HEK293T (cell line): ENCODE measurements at regions not wholly inside any gene's neighbourhood (a gene's known extent, or its start where the extent isn't known, plus 50 kb on each side); places are given as distances from the start of the nearest gene placed in this dataset.

Experiments used
- ARNT ChIP-seq: fragments of 450-650 bp; IDR thresholded peaks from 2 replicates; pipeline ENCODE4 v1.6.1; 2017; ENCODE audit warnings: mild to moderate bottlenecking
- BHLHE40 ChIP-seq: fragments of 450-650 bp; IDR thresholded peaks from 2 replicates; pipeline ENCODE4 v1.6.1; 2016; ENCODE audit warnings: mild to moderate bottlenecking, moderate library complexity, borderline replicate concordance
- CTBP1 ChIP-seq: fragments of 450-650 bp; IDR thresholded peaks from 2 replicates; pipeline ENCODE4 v1.6.1; 2016; ENCODE audit warnings: borderline replicate concordance
- FOXA1 ChIP-seq: fragments of 450-650 bp; IDR thresholded peaks from 2 replicates; pipeline ENCODE4 v1.6.1; 2016; ENCODE audit warnings: mild to moderate bottlenecking
- FOXK2 ChIP-seq: fragments of 450-650 bp; IDR thresholded peaks from 2 replicates; pipeline ENCODE4 v1.6.1; 2016; ENCODE audit warnings: mild to moderate bottlenecking
- LEF1 ChIP-seq: fragments of 450-650 bp; IDR thresholded peaks from 2 replicates; pipeline ENCODE4 v1.6.1; 2017; ENCODE audit warnings: mild to moderate bottlenecking, borderline replicate concordance
- NFRKB ChIP-seq: fragments of 450-650 bp; IDR thresholded peaks from 2 replicates; pipeline ENCODE4 v1.6.1; 2016; ENCODE audit warnings: mild to moderate bottlenecking, moderate library complexity
- SP1 ChIP-seq: fragments of 450-650 bp; IDR thresholded peaks from 2 replicates; pipeline ENCODE4 v1.6.1; 2017
- TF ChIP-seq, protein P1 (sequence below): fragments of 450-650 bp; IDR thresholded peaks from 2 replicates; pipeline ENCODE4 v1.6.1; 2016

DNA sequence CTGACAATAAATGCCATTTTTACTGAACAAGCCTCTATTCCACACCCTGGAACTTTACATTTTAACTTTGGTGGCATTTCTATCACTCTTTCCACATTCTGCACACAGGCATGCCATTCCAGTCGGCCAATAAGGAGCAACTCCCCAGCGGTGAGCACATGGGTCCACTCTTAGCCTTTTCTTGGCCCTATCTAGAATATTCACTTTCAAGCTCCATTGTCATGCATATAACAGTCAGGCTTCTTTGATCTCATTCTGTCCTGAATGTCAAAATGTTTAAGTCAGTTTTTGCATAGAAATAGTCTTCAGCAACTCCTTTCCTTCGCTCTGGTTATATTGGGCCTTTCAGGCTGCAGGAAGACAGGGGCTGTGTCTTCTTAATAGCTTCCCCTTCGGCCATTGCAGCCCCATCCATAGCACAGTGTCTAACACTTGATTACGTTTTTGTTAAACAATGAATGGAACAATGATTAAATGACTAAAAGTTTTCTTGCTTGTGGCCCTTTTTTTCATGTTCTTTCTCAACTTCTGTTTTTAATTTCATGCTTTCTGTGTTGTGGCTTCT, 427.3 kb downstream of the MFSD1 start:
- TF ChIP-seq BHLHE40 (no peak), FOXA1 (no peak), CTBP1 (no peak), LEF1 (no peak), NFRKB (no peak), SP1 (no peak), ARNT (no peak), FOXK2 (no peak)
- TF ChIP-seq, protein P1, sequence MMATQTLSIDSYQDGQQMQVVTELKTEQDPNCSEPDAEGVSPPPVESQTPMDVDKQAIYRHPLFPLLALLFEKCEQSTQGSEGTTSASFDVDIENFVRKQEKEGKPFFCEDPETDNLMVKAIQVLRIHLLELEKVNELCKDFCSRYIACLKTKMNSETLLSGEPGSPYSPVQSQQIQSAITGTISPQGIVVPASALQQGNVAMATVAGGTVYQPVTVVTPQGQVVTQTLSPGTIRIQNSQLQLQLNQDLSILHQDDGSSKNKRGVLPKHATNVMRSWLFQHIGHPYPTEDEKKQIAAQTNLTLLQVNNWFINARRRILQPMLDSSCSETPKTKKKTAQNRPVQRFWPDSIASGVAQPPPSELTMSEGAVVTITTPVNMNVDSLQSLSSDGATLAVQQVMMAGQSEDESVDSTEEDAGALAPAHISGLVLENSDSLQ, result no peak
